ENCODE measurements at regions not wholly inside any gene's neighbourhood (a gene's known extent, or its start where the extent isn't known, plus 50 kb on each side); places are given as distances from the start of the nearest gene placed in this dataset.

DNA sequence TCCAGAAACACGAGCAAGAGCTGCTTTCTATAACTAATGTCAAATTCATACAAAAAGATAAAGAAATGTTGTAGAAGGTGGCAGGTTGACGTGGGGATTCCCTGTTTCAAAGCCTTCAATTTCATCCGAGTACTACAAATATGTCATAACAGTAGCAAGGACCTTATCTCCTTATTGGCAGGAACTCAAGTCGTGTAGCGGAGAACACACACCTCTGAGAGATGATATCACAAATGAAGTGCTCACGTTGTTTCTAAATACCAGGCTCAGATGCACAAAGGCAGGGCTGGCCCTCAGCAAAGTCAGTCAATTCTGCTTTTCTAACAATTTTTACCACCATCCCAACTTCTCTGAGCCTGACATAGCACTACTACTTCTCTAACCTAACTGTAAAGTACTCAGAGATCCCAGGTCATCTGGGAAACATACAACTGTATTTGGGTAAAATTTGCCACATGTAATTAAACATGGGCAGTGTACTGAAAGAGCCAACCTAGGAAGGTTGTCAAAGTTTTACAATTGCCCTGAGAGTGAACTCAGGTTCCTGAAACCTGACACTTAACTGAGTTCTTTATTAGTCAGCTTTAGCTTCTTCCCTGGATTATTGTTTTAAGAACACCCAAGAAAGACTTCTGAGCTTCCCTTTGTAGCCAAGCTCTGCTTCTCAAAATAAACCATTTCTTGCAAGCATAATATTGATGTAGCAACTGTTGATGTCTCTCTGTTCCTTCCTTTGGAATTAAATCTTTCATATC is 813.7 kb upstream of the ACVR2A start:
- Mint-ChIP-seq H3K4me1 (no peaks in the 10 kb centered on the region), H3K9me3 (ENCODE audit: insufficient read depth) (no peaks in the 10 kb centered on the region), H3K27ac (no peak overlapping the region), H3K27me3 (peaks cover 4% of the 10 kb centered on the region), H3K4me3 (no peak overlapping the region)
- Histone ChIP-seq H3K9me3 (ENCODE audit: control extremely low read depth in 1 of 3, control insufficient read depth in 2 of 3, insufficient read depth in 1 of 3, low read length in 2 of 3) (no peaks in the 10 kb centered on the region), H3K4me1 (ENCODE audit: control insufficient read depth in 2 of 2, insufficient read depth in 2 of 2, low read length in 2 of 2) (no peaks in the 10 kb centered on the region), H3K36me3 (replicated peaks in 1 of 2; ENCODE audit: control extremely low read depth in 1 of 2, control insufficient read depth in 1 of 2, extremely low read depth in 1 of 2, insufficient read depth in 2 of 2, low read length in 1 of 2) (no peaks in the 10 kb centered on the region), H3K79me2 (ENCODE audit: control insufficient read depth, insufficient read depth, low read length) (no peaks in the 10 kb centered on the region), H2AFZ (ENCODE audit: insufficient read depth, low read depth, low read length, poor library complexity, severe bottlenecking) (no peak overlapping the region), H3K4me3 (ENCODE audit: control extremely low read depth in 1 of 5, extremely low read depth in 1 of 5, insufficient read depth in 1 of 5, low read depth in 2 of 5, low read length in 4 of 5) (no peak overlapping the region), H4K20me1 (ENCODE audit: control insufficient read depth, insufficient read depth, low read length, poor library complexity, severe bottlenecking) (no peaks in the 10 kb centered on the region), H3K27ac (ENCODE audit: low read length in 2 of 2) (no peak overlapping the region), H3K9ac (ENCODE audit: low read length) (no peak overlapping the region), H3K4me2 (replicated peaks; ENCODE audit: low read depth, low read length, poor library complexity, severe bottlenecking) (no peak overlapping the region), H3K27me3 (replicated peaks in 1 of 4; ENCODE audit: control extremely low read depth in 1 of 4, control insufficient read depth in 3 of 4, insufficient read depth in 4 of 4, low read length in 3 of 4) (no peaks in the 10 kb centered on the region)
- intact Hi-C loops (cut with micrococcal nuclease) = no loop called here
- ChIA-PET POLR2A (no interaction called here), CTCF (no interaction called here)
- WGBS (ENCODE audit: insufficient coverage) = 96% methylated on average over 5 of the region's 6 CpGs
- ATAC-seq (ENCODE audit: low read depth) = no peak
- DNase-seq = no peak
- TF ChIP-seq EZH2 (IDR thresholded peaks at IDR 0.05; ENCODE audit: borderline replicate concordance, insufficient read depth, low read depth, low read length, poor library complexity, severe bottlenecking) = no peak
- TF ChIP-seq, protein P1, sequence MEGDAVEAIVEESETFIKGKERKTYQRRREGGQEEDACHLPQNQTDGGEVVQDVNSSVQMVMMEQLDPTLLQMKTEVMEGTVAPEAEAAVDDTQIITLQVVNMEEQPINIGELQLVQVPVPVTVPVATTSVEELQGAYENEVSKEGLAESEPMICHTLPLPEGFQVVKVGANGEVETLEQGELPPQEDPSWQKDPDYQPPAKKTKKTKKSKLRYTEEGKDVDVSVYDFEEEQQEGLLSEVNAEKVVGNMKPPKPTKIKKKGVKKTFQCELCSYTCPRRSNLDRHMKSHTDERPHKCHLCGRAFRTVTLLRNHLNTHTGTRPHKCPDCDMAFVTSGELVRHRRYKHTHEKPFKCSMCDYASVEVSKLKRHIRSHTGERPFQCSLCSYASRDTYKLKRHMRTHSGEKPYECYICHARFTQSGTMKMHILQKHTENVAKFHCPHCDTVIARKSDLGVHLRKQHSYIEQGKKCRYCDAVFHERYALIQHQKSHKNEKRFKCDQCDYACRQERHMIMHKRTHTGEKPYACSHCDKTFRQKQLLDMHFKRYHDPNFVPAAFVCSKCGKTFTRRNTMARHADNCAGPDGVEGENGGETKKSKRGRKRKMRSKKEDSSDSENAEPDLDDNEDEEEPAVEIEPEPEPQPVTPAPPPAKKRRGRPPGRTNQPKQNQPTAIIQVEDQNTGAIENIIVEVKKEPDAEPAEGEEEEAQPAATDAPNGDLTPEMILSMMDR (IDR thresholded peaks at IDR 0.05) = no peak

DNA sequence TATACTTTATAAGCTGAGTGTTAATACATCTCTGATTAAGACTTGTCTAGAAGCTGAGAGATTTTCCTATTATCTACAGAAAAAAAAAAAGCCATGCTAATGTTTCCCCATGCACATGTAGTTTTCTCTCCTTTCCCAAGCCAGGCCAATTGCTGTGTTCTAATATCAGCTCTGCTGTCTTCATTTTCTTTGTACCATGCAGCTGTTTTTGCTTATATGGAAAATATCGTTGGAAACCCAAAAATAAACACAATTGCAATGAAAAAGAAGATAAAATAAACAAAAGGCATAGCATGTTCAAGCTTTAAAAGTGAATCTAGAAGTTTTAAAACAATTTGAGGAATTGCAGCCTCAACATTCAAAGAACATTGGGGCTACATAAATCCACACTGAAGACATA is 817.4 kb upstream of the ACVR2A start:
- H3K27me3 ChIP-seq (replicated peaks in 1 of 4; ENCODE audit: control extremely low read depth in 1 of 4, control insufficient read depth in 3 of 4, insufficient read depth in 4 of 4, low read length in 3 of 4) = no peaks in the 10 kb centered on the region
- H3K9me3 ChIP-seq (ENCODE audit: control extremely low read depth in 1 of 3, control insufficient read depth in 2 of 3, insufficient read depth in 1 of 3, low read length in 2 of 3) = peaks cover 0 to 2% (median 1%) of the 10 kb centered on the region in 3 donors
- H3K4me3 ChIP-seq (ENCODE audit: control extremely low read depth in 1 of 5, extremely low read depth in 1 of 5, insufficient read depth in 1 of 5, low read depth in 2 of 5, low read length in 4 of 5) = no peak overlapping the region
- H3K27ac ChIP-seq (ENCODE audit: low read length in 2 of 2) = no peak overlapping the region
- H2AFZ ChIP-seq (ENCODE audit: insufficient read depth, low read depth, low read length, poor library complexity, severe bottlenecking) = no peak overlapping the region
- CTCF ChIA-PET = interaction anchor here (0.7 kb wide), 1 partner anchor 884 kb away, joined by 5 read pairs; no protein-coding TSS in a partner anchor
- Mint-ChIP-seq H3K9me3 (ENCODE audit: insufficient read depth) (peaks cover 5% of the 10 kb centered on the region), H3K27me3 (peaks cover 4% of the 10 kb centered on the region), H3K4me1 (no peaks in the 10 kb centered on the region), H3K4me3 (no peak overlapping the region), H3K27ac (no peak overlapping the region)
- no peaks in the 10 kb centered on the region for H3K36me3 ChIP-seq (replicated peaks in 1 of 2; ENCODE audit: control extremely low read depth in 1 of 2, control insufficient read depth in 1 of 2, extremely low read depth in 1 of 2, insufficient read depth in 2 of 2, low read length in 1 of 2)
- no peak overlapping the region for H3K9ac ChIP-seq (ENCODE audit: low read length)
- POLR2A ChIA-PET = no interaction called here
- no peak for DNase-seq
- no peak for ATAC-seq (ENCODE audit: low read depth)
- no peak for TF ChIP-seq EZH2 (IDR thresholded peaks at IDR 0.05; ENCODE audit: borderline replicate concordance, insufficient read depth, low read depth, low read length, poor library complexity, severe bottlenecking)
- TF ChIP-seq, protein P1 (IDR thresholded peaks at IDR 0.05) = no peak
- intact Hi-C loops (cut with micrococcal nuclease) = no loop called here
- no peaks in the 10 kb centered on the region for H3K4me1 ChIP-seq (ENCODE audit: control insufficient read depth in 2 of 2, insufficient read depth in 2 of 2, low read length in 2 of 2)
- H4K20me1 ChIP-seq (ENCODE audit: control insufficient read depth, insufficient read depth, low read length, poor library complexity, severe bottlenecking) = no peaks in the 10 kb centered on the region
- no peaks in the 10 kb centered on the region for H3K79me2 ChIP-seq (ENCODE audit: control insufficient read depth, insufficient read depth, low read length)
- WGBS (ENCODE audit: insufficient coverage) = no CpG with 5 or more reads among the region's 1 CpG
- no peak overlapping the region for H3K4me2 ChIP-seq (replicated peaks; ENCODE audit: low read depth, low read length, poor library complexity, severe bottlenecking)
